Stimulated activated CD4-positive, alpha-beta T cell treated with anti-CD3 and anti-CD28 coated beads, TNF-alpha, amount 100 ng/mL, for 1 hour (primary cell): ENCODE measurements at regions not wholly inside any gene's neighbourhood (a gene's known extent, or its start where the extent isn't known, plus 50 kb on each side); places are given as distances from the start of the nearest gene placed in this dataset.

Experiments used
- DNase-seq, 3 donors: peaks; one replicate each; pipeline ENCODE4 v3.0.0-alpha.2; 2020; ENCODE audit warnings: low read depth in 3 of 3, low spot score in 1 of 3

DNA sequence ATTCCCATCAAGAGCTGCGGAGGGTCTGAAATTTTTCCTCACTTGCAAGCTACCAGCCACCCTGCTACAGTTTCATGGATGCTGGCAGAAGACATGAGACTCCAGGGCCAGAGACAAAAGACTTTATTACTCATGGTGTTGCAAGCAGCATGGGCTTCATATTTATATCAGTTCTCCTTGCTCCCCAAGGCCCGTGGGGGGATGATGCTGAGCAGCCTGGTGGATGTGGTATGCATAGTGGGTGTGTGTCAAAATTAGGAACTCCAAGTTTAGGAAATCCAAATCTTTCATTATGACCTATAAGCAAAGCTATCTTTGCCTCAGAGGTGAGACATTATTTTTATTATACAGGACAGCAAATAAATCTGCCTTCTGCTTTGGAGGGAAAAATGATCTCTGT is 105.7 kb upstream of the ALDH1B1 start:
- no peak for DNase-seq

DNA sequence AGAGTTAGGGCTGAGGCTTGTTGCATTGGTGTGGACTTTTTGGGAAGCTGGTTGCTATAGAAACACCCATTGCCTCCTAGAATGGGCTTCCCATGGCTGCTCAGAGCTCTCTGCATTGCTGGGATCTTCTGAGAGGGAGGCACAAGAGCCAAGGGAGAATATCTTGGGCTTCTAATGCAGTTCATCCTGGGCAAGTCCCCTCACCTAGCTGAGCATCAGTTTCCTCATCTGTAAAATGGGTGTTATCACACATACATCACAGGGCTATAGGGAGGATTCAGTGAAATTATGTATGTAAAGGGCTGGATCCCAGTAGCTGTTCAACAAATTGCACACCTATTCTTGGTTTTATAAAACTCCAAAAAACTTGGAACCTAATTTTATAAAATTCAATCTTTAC is 106.1 kb upstream of the ALDH1B1 start:
- DNase-seq: no peak

DNA sequence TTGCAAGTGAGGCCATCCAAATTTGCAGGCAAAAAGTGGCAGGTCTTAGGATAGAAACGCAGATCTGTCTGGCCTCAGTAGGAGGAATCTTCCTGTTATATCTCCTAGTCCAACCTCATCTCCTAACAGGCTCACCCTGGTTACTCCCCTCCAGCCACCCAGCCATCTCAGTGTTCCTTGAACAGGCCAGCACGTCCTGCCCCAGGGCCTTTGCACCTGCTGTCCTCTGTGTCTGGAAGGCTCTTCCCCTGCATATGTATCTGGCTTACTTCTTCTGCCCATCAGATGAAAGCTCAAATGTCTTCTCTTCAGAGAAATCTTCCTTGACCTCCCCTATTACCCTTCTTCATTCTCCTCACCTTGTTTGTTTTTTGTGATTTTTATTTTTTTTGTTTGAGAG is 107.3 kb upstream of the ALDH1B1 start:
- DNase-seq: no peak

DNA sequence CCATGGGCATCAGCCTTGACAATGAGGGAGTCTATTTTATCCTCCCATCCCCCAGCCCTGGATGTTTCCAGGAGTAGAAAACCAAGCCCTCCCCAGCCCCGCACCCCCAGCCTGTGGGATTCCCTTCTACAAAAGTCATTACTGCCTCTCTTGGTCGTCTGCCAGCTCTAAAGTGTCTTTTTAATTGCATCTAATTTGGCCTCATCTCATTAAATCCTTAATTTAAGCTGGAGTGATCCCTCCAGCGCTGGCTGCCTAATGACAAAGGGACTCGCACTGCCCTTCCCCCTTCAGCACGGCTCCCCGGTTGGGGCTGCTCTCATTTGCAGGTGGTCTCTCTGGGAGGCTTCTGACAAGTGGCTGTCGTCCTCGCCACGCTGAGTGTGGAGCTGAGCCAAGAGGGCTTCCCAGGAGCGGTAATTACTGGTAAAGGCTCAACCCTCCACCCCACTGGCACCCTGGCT is 107.9 kb upstream of the ALDH1B1 start:
- no peak for DNase-seq

DNA sequence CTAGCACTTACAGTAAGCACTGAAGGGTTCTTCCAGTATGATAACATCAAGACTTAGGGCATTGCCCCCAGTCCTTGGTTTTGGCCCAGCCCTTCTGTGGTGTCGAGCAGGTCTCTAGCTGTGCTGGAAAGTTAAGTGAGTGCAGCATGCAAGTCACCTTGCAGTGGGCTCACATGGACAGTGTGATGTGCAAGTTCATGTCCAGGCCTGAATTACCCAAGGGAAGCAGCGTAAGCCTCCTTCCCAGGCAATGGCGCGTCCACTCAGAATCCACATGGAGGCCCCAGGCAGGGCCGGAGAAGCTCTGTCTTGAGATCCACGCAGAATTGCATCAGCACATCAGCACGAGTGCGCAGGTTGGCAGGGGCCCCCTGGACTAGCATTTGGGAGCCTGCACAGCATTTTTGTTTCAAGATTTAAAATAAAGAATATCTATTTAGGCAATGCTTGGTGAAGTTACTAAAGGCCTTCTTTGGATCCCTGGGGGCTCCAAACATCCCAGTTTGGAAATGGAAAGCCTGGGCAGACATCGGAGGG is 108.4 kb upstream of the ALDH1B1 start:
- no peak for DNase-seq

DNA sequence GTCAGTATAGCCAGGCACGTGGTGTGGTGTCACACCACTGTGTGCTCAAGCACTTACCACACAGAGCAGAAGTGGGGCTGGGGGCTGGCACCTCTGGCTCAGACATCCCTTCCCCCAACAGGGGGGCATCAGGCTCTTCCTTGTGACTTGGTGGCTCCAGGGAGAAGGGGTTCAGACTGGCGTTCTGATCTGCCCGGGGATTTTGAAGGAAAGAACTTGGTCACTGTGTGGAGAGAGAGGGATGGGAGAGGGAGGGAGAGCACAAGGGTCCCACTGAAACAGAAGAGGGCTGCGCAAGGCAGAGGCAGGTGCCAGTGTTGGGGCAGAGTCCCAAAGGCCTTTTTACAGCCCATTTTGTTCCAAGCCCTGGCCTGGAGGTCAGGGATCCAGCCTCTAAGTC is 109.7 kb upstream of the ALDH1B1 start:
- no peak for DNase-seq

DNA sequence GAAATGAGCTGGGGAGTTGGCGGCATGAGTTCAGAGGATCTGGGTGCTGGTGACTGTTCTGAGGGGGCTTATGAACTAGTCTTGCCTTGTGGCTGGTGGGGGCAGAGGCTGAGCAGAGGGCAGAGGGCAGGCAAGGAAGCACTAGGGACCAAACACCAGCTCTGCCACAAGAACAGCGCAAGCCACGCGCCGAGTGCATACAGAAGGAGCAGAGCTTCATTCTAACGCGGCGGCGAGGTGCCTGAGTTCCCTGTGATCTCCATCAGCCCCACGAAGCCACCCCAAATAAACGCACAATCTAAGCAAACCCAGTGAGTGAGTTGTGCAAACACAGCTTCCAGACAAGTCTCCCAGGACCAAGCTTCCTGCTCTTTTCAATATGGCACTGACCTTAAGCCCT is 110.6 kb upstream of the ALDH1B1 start:
- DNase-seq: no peak

DNA sequence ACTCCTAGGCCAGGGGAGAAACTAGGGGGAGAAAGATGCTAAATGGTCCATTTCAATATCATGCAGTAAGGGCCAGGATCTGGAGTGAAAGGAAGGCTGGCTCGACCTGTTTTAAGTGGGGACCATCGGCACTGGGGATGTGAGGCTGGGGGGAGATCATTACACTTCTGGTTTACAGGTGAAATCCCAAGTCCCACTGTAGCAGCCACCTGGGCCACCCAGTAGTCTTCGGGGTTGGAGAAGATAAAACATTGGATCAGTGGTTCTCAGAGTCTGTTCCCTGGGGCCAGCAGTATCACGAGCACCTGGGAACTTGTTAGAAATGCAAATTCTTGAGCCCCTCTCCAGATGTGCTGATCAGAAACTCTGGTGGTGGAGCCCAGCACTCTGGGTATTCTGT is 111.3 kb upstream of the ALDH1B1 start:
- no peak for DNase-seq

DNA sequence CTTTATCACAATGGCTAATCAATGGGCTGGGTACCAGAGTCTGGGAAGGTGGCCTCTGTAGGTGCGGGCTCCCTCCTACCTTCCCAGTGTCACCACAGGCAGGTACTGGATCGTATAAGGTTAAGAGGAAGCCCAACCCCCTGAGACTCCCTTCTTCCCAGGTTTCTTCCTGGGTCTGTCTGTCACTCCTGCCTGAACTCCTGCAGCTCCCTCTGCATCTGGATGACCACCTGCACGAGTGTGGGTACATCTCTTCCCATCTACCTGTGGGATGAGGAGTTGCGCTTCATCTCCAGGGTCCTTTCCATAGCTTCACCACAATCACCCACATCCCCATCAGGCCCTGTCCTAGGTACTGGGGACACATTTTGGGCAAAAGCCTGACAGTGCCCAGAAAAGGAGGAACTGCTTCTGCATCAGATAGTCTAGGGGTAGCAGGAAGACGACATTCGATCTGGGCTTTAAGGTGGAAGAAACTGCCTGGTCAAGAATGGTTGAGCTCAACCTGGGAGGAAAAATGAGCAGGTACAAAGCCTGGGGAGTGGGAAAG is 112.2 kb upstream of the ALDH1B1 start:
- no peak for DNase-seq

DNA sequence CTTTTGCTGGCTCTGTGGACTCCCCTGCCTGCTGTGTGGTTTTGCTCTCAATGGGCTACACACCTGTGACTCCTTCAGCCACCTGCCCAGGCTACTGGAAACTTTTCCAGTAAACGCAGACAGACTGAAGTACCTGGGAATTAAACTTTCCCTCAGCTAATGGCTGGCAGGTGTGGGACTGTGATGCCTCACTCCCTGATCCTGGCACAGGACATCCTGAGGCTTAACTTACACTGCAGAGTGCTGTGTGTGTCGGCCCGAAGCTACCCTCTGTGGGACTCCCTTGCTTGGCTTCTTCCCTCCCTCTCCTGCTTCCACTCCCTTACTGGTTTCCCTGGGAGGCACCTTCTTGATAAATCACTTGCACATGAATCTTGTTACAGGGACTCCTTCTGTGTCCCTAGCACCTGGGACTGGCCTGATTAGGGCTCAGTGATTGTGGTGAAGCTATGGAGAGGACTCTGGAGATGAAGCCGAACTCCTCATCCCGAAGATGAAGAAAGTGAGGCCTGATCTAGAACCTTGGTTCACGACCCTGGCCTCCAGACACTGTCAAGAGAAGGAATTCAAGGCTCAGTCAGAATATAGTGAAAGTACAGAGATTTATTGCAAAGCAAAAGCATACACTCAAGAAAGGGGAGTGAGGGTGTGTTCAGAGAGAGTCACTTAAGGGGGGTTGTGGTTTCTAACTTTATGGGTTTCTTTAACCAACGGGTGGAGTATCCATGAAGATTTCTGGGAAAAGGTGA is 113.4 kb upstream of the ALDH1B1 start:
- no peak for DNase-seq

DNA sequence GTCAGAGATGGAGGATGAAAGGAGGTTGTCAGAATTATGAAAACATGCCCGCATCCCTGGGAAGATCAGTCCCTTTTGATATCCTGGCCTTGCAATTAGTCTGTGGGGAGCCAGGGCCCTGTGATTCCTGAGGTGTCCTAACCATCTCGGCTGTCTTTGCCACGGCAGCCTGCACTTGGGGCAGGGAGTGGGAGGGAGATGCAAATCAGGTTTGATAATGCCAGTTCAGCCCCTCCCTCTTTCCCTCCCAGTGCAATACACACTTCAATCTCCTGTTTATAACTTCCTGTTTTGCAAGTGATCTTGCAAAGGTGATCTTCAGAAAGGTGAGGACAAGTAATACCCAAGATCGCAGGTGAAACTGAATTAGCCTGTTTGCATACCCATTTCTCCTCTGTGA is 114.0 kb upstream of the ALDH1B1 start:
- no peak for DNase-seq

DNA sequence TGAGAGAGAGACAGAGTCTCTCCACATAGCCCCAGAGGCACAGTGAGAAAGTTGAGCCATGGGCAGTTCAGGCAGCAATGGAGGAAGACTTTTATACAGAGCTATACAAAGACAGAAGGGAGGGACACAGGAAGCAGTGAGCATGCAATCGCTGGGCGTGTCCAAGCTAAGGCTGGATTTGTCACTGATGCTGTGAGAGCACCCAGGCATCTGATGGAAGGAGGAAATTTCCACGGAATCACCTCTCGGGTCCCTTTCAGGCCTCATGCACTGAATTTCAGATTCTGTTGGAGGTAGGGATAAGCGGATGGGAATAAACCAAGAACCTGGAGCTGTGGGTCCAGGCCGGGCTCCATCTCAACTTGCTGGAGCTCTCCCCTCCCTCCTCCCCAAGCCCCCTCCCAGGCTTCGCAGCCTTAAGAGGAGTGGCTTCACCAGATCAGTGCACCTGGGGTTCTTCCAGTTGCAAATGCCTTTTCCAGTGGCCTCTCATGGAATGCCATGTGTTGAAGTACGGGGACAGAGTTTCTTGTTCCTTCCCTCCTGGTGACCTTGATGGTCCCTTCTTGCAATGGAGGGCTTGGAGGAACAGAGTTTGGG is 114.8 kb upstream of the ALDH1B1 start:
- no peak for DNase-seq

DNA sequence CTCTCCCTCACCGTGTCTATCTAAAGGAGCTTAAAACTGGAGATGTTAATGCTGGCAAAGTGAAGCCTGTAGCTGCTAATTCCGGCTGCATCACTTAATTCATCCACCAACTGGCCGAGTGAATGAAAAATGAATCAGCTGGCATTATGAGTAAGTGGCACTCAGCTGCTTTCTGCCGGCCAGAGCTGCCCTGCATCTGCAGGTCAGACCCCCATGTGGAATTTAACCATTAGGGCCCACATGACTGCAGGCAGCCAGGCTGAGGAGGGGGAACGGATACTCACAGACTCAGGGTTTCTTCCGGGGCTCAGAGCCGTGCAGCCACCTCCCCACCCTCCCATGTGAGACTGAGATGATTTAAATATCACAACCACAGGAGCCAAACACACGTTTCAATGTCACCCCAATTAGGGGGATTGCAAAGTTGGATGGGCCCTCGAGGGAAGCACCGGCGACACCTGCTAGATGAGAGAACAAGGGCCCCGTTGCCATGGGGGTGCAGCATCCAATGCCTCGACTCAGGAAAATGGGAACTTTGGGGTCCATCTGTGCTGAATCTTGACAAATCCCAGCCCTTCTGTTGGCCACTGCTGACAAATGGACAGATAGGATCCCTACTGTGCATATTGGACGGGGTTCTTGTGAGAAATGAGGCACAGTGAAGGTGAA is 115.6 kb upstream of the ALDH1B1 start:
- DNase-seq: no peak

DNA sequence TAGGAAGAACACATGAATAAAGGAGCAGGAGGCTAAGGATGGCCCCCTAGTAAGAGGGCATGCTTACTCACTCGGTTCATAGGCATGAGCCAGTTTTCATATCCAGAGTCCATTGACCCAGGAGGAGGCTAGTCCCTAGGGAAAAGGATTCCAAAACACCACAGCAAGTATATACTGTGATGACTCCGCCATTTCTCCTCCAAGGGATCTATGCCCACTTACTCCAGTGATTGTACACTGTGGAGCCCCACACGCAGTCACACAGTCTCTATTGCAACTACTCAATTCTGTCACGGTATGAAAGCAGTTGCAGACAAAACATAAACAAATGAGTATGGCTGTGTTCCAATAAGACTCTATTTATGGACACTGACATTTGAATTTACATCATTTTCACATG is 117.7 kb upstream of the ALDH1B1 start:
- no peak for DNase-seq

DNA sequence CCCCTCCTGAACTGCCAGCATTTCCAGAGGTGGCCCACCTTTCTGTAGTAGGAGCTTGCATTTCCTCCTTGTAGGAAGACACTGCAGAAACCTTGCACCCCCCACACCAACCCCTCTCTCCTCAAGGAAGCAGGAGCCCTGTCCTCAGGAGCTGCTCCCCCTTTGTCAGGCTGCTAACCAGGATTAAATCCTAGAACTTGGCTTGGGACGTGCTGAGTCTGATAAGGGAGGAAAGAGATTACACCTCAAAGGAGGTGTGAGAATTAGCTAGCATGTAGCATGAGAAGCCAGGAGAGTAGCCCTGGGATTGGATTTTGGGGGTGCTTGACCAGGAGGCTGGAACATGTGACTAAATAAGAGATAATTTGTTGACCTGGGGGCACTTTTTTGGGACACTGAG is 119.8 kb upstream of the ALDH1B1 start:
- DNase-seq: no peak

DNA sequence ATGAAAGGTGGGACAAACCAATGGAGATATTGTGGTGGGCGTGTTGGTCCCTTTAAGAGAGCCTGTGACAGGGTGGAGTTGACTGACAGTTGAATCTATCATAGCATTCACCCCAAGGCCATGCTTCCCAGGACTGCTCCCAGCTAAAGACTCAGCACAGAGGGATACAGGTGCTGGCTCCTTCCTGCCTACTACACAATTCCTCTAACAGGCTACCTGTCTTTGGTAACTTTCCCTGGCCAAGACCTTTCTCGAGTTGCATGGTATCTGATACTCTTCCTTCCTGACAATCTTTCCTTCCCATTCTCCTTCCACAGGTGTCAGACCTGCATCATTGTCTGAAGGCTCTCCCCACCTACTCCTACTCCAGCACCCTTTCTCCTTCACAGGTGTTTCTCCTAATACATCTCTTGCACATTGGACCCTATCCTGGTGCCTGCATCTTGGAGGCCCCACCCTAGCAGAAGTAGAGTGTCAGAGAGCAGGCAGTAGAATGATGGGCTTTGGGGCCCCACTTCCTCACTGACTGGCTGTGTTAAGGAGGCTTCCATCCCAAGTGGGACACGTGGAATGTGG is 120.7 kb upstream of the ALDH1B1 start:
- no peak for DNase-seq

DNA sequence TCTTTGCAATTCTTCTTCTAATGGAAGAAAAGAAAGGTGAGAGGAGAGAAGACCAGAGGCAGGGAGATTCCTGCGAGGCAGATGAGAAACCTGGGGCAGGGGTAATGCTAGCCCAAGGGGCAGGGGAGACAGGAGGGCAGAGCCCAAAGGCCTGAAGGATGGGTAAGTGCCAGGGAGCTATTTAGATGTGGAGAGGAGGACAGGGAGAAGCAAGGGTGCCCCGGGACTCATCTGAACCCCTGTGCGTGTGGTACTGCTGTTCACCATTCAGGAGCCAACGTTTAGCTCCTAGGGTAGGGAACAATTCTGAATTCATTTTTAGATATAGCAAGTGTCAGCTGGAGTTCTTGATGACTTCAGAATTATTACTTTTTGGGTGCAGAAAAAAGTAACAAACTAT is 122.7 kb upstream of the ALDH1B1 start:
- DNase-seq: no peak

DNA sequence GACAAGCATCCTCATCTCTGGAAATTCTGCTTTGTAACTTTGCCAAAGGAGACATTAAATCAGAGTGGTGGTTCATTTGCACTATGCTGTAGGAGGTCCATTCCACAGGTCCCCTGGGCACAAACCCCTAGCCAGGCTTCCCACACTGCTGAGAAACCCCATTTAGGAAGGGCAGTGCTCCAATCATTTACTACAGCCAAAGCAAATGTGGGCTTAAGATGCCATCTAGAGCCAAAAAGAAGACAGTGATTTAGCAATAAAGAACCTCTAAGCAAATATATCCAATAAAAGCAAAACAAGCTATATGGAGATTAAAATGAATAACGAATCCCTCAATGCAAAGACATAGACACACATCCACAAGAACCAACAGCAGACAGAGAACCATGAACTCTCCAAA is 129.0 kb upstream of the ALDH1B1 start:
- no peak for DNase-seq

DNA sequence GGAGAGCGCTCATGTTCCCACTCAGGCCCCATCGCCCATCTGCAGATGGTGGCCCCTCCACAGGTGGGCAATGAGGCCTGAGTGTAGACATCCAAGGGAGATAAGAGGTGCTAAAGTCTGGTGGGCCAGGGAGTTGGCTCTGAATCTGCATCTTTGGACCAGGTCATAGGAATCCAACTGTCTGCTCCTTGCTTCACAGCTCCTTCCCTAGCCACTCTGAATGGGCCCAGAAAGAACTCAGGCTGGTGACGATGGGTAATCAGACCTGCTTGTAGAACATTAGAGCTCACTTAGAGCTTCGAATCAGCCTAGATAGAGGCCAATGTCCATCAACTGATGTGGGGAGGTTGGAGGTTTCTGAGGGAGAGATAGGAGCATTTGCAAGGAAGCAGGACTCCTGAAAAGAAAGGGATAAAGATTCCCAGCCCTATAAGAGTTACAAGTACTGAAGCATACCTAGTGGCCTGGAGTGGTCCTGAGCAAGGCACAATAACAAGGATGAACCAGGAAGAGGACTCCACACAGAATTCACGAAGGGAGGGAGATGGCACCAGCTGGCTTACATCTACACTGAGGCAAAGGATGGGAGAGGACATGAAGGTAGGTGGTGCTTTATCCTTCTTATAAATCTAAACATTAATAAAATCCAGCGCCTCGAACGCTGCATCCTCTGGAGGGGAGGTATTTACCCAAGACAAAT is 132.8 kb upstream of the ALDH1B1 start:
- no peak for DNase-seq

DNA sequence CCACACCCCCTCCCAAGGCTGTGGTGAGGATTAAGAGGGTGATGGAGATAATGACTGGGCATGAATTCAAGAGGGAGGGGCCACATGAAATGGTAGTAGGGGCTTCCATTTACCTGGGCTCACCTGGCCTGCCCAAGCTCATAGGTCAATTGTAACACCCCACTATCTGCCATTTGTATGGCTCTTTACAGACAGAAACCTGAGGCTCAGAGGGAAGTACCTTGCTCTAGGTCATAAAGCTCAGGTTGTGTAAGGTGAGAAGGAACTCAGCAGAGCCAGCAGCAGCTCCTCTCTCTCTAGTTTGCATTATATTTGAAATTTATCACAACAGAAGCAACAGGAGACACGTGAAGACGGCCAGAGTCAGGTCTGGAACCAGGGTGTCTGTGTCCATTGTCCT is 133.4 kb upstream of the ALDH1B1 start:
- DNase-seq: no peak

DNA sequence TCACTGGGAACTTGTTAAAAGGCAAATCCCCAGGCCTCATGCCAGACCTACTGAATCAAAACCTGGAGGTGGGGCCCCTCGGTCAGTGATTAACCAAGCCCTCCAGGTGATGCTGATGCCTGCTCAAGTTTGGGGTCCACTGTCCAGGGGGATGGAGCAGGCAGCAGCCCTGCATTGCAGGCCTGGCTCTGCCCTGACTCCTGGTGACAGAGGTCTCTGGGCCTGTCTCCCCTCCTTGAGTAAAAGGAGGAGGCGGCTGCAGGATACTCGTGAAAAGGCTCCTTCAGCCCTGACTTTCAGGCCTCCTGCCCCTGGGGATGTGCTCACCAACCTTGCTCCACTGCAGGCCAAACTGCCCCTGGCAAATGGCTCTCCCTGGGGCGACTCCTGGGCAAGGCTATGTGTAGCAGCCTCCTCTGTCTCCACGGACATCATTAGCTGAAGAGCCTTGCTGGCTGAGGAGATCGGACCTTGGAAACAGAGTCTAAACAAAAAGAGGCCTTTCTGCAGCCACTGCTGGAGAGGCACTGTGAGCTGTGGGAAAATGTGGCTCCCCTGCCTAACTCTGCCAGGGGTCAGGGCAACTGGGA is 134.8 kb upstream of the ALDH1B1 start:
- no peak for DNase-seq
